ENCODE measurements at regions not wholly inside any gene's neighbourhood (a gene's known extent, or its start where the extent isn't known, plus 50 kb on each side); places are given as distances from the start of the nearest gene placed in this dataset.

- Histone ChIP-seq H2AFZ (ENCODE audit: low read length) (no peak overlapping the region), H3K9ac (ENCODE audit: low read depth, low read length, poor library complexity, severe bottlenecking) (no peak overlapping the region), H3K4me1 (ENCODE audit: insufficient read depth, low read length, poor library complexity, severe bottlenecking) (no peaks in the 10 kb centered on the region), H3K79me2 (ENCODE audit: insufficient read depth, low read length) (no peaks in the 10 kb centered on the region), H3K9me2 (replicated peaks; ENCODE audit: low read depth, low read length) (no peaks in the 10 kb centered on the region), H3K4me2 (ENCODE audit: low read depth, low read length, poor library complexity, severe bottlenecking) (no peak overlapping the region), H3F3A (ENCODE audit: low read depth) (no peaks in the 10 kb centered on the region), H3K9me3 (ENCODE audit: insufficient read depth, low read depth, low read length) (no peaks in the 10 kb centered on the region), H3K27me3 (ENCODE audit: insufficient read depth, low read length, poor library complexity, severe bottlenecking) (no peaks in the 10 kb centered on the region), H4K20me1 (ENCODE audit: insufficient read depth, low read length, poor library complexity, severe bottlenecking) (no peaks in the 10 kb centered on the region), H3K36me3 (ENCODE audit: insufficient read depth, low read length) (no peaks in the 10 kb centered on the region), H3K4me3 (ENCODE audit: low read length, poor library complexity, severe bottlenecking) (no peak overlapping the region)
- TF ChIP-seq EZH2phosphoT487 (IDR thresholded peaks at IDR 0.05; ENCODE audit: borderline replicate concordance) = no peak
- TF ChIP-seq CTCF (conservative IDR thresholded peaks at IDR 0.05; ENCODE audit: low read length) = no peak
Measured at GRCh38 chr2:193980599-193980998, 1676.4 kb upstream of the SLC39A10 start.

GRCh38 chr2:193973781-193974180, 1683.2 kb upstream of the SLC39A10 start:
- H3K9me3 ChIP-seq (ENCODE audit: insufficient read depth, low read depth, low read length) = no peaks in the 10 kb centered on the region
- no peak overlapping the region for H3K4me3 ChIP-seq (ENCODE audit: low read length, poor library complexity, severe bottlenecking)
- no peaks in the 10 kb centered on the region for H3F3A ChIP-seq (ENCODE audit: low read depth)
- no peaks in the 10 kb centered on the region for H3K27me3 ChIP-seq (ENCODE audit: insufficient read depth, low read length, poor library complexity, severe bottlenecking)
- TF ChIP-seq EZH2phosphoT487 (IDR thresholded peaks at IDR 0.05; ENCODE audit: borderline replicate concordance) = no peak
- no peak for TF ChIP-seq CTCF (conservative IDR thresholded peaks at IDR 0.05; ENCODE audit: low read length)
- no peaks in the 10 kb centered on the region for H3K4me1 ChIP-seq (ENCODE audit: insufficient read depth, low read length, poor library complexity, severe bottlenecking)
- no peaks in the 10 kb centered on the region for H3K9me2 ChIP-seq (replicated peaks; ENCODE audit: low read depth, low read length)
- no peaks in the 10 kb centered on the region for H3K79me2 ChIP-seq (ENCODE audit: insufficient read depth, low read length)
- H3K9ac ChIP-seq (ENCODE audit: low read depth, low read length, poor library complexity, severe bottlenecking) = no peak overlapping the region
- H3K4me2 ChIP-seq (ENCODE audit: low read depth, low read length, poor library complexity, severe bottlenecking) = no peak overlapping the region
- H2AFZ ChIP-seq (ENCODE audit: low read length) = no peak overlapping the region
- H3K36me3 ChIP-seq (ENCODE audit: insufficient read depth, low read length) = no peaks in the 10 kb centered on the region
- H4K20me1 ChIP-seq (ENCODE audit: insufficient read depth, low read length, poor library complexity, severe bottlenecking) = no peaks in the 10 kb centered on the region

DNA sequence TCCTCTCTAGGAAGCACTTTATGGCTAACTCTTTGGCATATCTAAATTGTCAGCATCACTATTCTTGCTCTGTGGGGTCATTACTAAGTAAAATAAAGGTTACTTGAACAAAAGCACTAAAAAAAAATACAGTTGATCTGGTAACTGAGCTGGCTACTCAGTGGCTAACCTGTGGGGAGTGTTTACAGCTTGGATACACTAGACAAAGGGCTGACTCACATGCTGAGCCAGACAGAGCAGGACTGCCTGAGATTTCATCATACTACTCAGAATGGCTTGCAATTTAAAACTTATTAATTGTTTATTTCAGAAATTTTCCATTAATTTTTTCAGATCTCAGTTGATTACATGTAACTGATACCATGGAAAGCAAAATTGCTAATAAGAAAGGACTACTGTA, 1690.4 kb upstream of the SLC39A10 start:
- no peaks in the 10 kb centered on the region for H4K20me1 ChIP-seq (ENCODE audit: insufficient read depth, low read length, poor library complexity, severe bottlenecking)
- H3K79me2 ChIP-seq (ENCODE audit: insufficient read depth, low read length) = no peaks in the 10 kb centered on the region
- H2AFZ ChIP-seq (ENCODE audit: low read length) = no peak overlapping the region
- no peaks in the 10 kb centered on the region for H3K36me3 ChIP-seq (ENCODE audit: insufficient read depth, low read length)
- no peak overlapping the region for H3K9ac ChIP-seq (ENCODE audit: low read depth, low read length, poor library complexity, severe bottlenecking)
- H3K27me3 ChIP-seq (ENCODE audit: insufficient read depth, low read length, poor library complexity, severe bottlenecking) = no peaks in the 10 kb centered on the region
- no peaks in the 10 kb centered on the region for H3K4me1 ChIP-seq (ENCODE audit: insufficient read depth, low read length, poor library complexity, severe bottlenecking)
- H3F3A ChIP-seq (ENCODE audit: low read depth) = no peaks in the 10 kb centered on the region
- no peaks in the 10 kb centered on the region for H3K9me2 ChIP-seq (replicated peaks; ENCODE audit: low read depth, low read length)
- no peak overlapping the region for H3K4me3 ChIP-seq (ENCODE audit: low read length, poor library complexity, severe bottlenecking)
- no peak overlapping the region for H3K4me2 ChIP-seq (ENCODE audit: low read depth, low read length, poor library complexity, severe bottlenecking)
- TF ChIP-seq EZH2phosphoT487 (IDR thresholded peaks at IDR 0.05; ENCODE audit: borderline replicate concordance) (no peak), CTCF (conservative IDR thresholded peaks at IDR 0.05; ENCODE audit: low read length) (no peak)
- no peaks in the 10 kb centered on the region for H3K9me3 ChIP-seq (ENCODE audit: insufficient read depth, low read depth, low read length)
